K562 (cell line): ENCODE measurements at regions not wholly inside any gene's neighbourhood (a gene's known extent, or its start where the extent isn't known, plus 50 kb on each side); places are given as distances from the start of the nearest gene placed in this dataset.

ENCODE experiments used
- ATAC-seq: fragments of 200-7000 bp; cut with Tn5 transposase; 3 replicates; pipeline ENCODE4 v1.9.1; 2020; ENCODE audit warnings: moderate library complexity
- BruUV-seq: library from RNA; stranded (reverse); fragments of 400-500 nt; replicated peaks from 2 replicates; lab custom pipeline; 2021; lab: Mats Ljungman, UMichigan
- CTCF ChIA-PET: fragments of 300-600 bp; formaldehyde crosslinking; extraction: SDS; loops from one replicate; lab custom pipeline; 2021; ENCODE audit warnings: low intra/inter-chr PET ratio; lab: Yijun Ruan, JAX
- POLR2A ChIA-PET: fragments of 300-600, 350-650 bp; sonication (Branson Sonifier 250); formaldehyde crosslinking; extraction: SDS; loops from one replicate; lab custom pipeline; 2021; ENCODE audit warnings: antibody characterized with exemption, inconsistent platforms; lab: Yijun Ruan, JAX
- DNase-seq, 4 experiments: peaks; one replicate each; pipeline versions ENCODE4 v3.0.0 to v3.0.0-alpha.2; 2011 to 2018; ENCODE audit warnings: low spot score in 3 of 4, mixed read lengths in 3 of 4; ENCODE audit errors: extremely low read depth in 1 of 4
- FAIRE-seq: peaks from 2 replicates; lab custom pipeline; 2011; peaks lifted over from hg19 to GRCh38; lab: Jason Lieb, UNC
- H2AFZ ChIP-seq: 2 replicates; pipeline ENCODE4 v1.6.0; 2011; ENCODE audit warnings: low read depth, low read length, control low read depth, inconsistent platforms
- H3K27ac ChIP-seq: fragments of 200-600 bp; 3 replicates; pipeline ENCODE4 v1.8.0; 2011; ENCODE audit warnings: low read depth, mild to moderate bottlenecking, control low read depth, inconsistent platforms, low read length, moderate library complexity, mixed read lengths; ENCODE audit errors: extremely low read depth
- H3K27me3 ChIP-seq, 2 experiments: fragments of 300-600 bp in 1 of 2; 2 replicates in 1 of 2; 3 replicates in 1 of 2; pipeline versions ENCODE4 v1.6.0 to v1.8.0; 2011; ENCODE audit warnings: inconsistent platforms in 2 of 2, low read length in 2 of 2, mild to moderate bottlenecking in 1 of 2, mixed read lengths in 1 of 2, moderate library complexity in 1 of 2; ENCODE audit not compliant: control insufficient read depth in 2 of 2, insufficient read depth in 2 of 2
- H3K36me3 ChIP-seq: fragments of 300-600 bp; 3 replicates; pipeline ENCODE4 v1.8.0; 2011; ENCODE audit warnings: mild to moderate bottlenecking, low read length, inconsistent platforms; ENCODE audit not compliant: control insufficient read depth, insufficient read depth
- H3K4me1 ChIP-seq, 2 experiments: fragments of 200-600 bp in 1 of 2; replicated peaks in 1 of 2; 2 replicates in 1 of 2; 3 replicates in 1 of 2; pipeline versions ENCODE4 v1.5.1 to v1.8.0; 2011; ENCODE audit warnings: inconsistent platforms in 2 of 2, low read length in 2 of 2, mild to moderate bottlenecking in 1 of 2, mixed read lengths in 1 of 2, moderate library complexity in 1 of 2; ENCODE audit not compliant: control insufficient read depth in 2 of 2, insufficient read depth in 2 of 2
- H3K4me2 ChIP-seq: 2 replicates; pipeline ENCODE4 v1.6.1; 2011; ENCODE audit warnings: low read length, control low read depth, inconsistent platforms, mixed read lengths; ENCODE audit not compliant: insufficient read depth
- H3K4me3 ChIP-seq: fragments of 200-600 bp; sonication (generic), shearing (Covaris generic); 2 replicates; pipeline ENCODE4 v1.5.1; 2016; ENCODE audit warnings: control low read depth, inconsistent platforms
- H3K79me2 ChIP-seq: fragments of 200-600 bp; 3 replicates; pipeline ENCODE4 v1.8.0; 2011; ENCODE audit warnings: low read length, inconsistent platforms; ENCODE audit not compliant: control insufficient read depth, insufficient read depth
- H3K9ac ChIP-seq, 2 experiments: 2 replicates each; pipeline versions ENCODE4 v1.6.0 to v1.6.1; 2011; ENCODE audit warnings: low read depth in 2 of 2, low read length in 2 of 2, control low read depth in 1 of 2, inconsistent platforms in 1 of 2, mild to moderate bottlenecking in 1 of 2, mixed read lengths in 1 of 2; ENCODE audit not compliant: insufficient read depth in 1 of 2
- H3K9me1 ChIP-seq: one replicate; pipeline ENCODE4 v1.6.0; 2011; ENCODE audit warnings: inconsistent platforms, mild to moderate bottlenecking, low read length, moderate library complexity; ENCODE audit not compliant: control insufficient read depth, insufficient read depth
- H3K9me3 ChIP-seq: replicated peaks from 2 replicates; pipeline ENCODE4 v1.5.1; 2011; ENCODE audit warnings: low read depth, low read length, inconsistent platforms; ENCODE audit not compliant: control insufficient read depth, insufficient read depth
- H4K20me1 ChIP-seq: replicated peaks from 2 replicates; pipeline ENCODE4 v1.6.1; 2011; ENCODE audit warnings: low read length, inconsistent platforms, mixed read lengths; ENCODE audit not compliant: control insufficient read depth, insufficient read depth
- BCOR ChIP-seq: fragments of 450-650 bp; IDR thresholded peaks from 2 replicates; pipeline ENCODE4 v1.6.1; 2016
- EZH2 ChIP-seq: IDR thresholded peaks from 2 replicates; pipeline ENCODE4 v1.6.1; 2012; ENCODE audit warnings: low read depth, mild to moderate bottlenecking, inconsistent platforms, low read length, borderline replicate concordance
- HDGF ChIP-seq: fragments of 450-650 bp; IDR thresholded peaks from 2 replicates; pipeline ENCODE4 v1.6.1; 2016
- IRF1 ChIP-seq: sonication (generic); formaldehyde crosslinking; IDR thresholded peaks from 2 replicates; pipeline ENCODE4 v1.8.0; 2022; ENCODE audit warnings: missing genetic modification reagents, mild to moderate bottlenecking, borderline replicate concordance
- JUND ChIP-seq, 2 experiments: IDR thresholded peaks; 2 replicates in 1 of 2; 3 replicates in 1 of 2; pipeline ENCODE4 v1.6.1; 2011; ENCODE audit warnings: borderline replicate concordance in 2 of 2, low read depth in 2 of 2, low read length in 2 of 2, improper control_type of control experiment in 1 of 2, missing biosample characterization in 1 of 2, missing genetic modification characterization in 1 of 2, missing genetic modification reagents in 1 of 2
- MTA3 ChIP-seq: fragments of 450-650 bp; formaldehyde crosslinking; IDR thresholded peaks from 2 replicates; pipeline ENCODE4 v1.6.1; 2017; ENCODE audit warnings: mild to moderate bottlenecking, borderline replicate concordance
- NCOA2 ChIP-seq, 2 experiments: fragments of 450-650 bp; IDR thresholded peaks; 2 replicates each; pipeline ENCODE4 v1.6.1; 2018; ENCODE audit warnings: mild to moderate bottlenecking in 2 of 2, moderate library complexity in 1 of 2; ENCODE audit not compliant: partially characterized antibody in 2 of 2
- SP2 ChIP-seq: IDR thresholded peaks from 2 replicates; pipeline ENCODE4 v1.6.1; 2011; ENCODE audit warnings: mild to moderate bottlenecking, low read depth, low read length, moderate library complexity; ENCODE audit not compliant: poor library complexity, severe bottlenecking; ENCODE audit errors: extremely low read depth
- WHSC1 ChIP-seq: IDR thresholded peaks from one replicate; pipeline ENCODE4 v1.6.1; 2012; ENCODE audit warnings: low read length, control low read depth, inconsistent platforms
- ZBTB1 ChIP-seq: sonication (generic); formaldehyde crosslinking; IDR thresholded peaks from 2 replicates; pipeline ENCODE4 v1.8.1; 2023; ENCODE audit warnings: missing genetic modification reagents, low read depth, mild to moderate bottlenecking, borderline replicate concordance
- ZNF24 ChIP-seq: fragments of 450-650 bp; IDR thresholded peaks from 2 replicates; pipeline ENCODE4 v1.6.1; 2016
- ZNF407 ChIP-seq: fragments of 450-650 bp; IDR thresholded peaks from 2 replicates; pipeline ENCODE4 v1.6.1; 2016; ENCODE audit warnings: low read depth
- WGBS: fragments of 100-300 bp; shearing (Covaris generic); methylation state at CpG from one replicate; pipeline ENCODE4 v1.1.6; 2016; ENCODE audit warnings: low coverage, mixed read lengths; ENCODE audit not compliant: insufficient coverage; ENCODE audit errors: missing lambda C conversion rate; 5-methylcytosine and 5-hydroxymethylcytosine counted together
- in situ Hi-C: fragments of 300-500 bp; cut with MboI; formaldehyde crosslinking; loops from 4 replicates; pipeline ENCODE4 v1.15.0; 2018; ENCODE audit warnings: inconsistent platforms, mixed read lengths
- intact Hi-C: fragments of 100-400 bp; cut with micrococcal nuclease; formaldehyde crosslinking; loops from 2 replicates; pipeline ENCODE4 v1.14.2; 2022

- DNase-seq (no peak), FAIRE-seq (no peak), ATAC-seq (no peak)
- no peak overlapping the region for H3K4me2 ChIP-seq
- intact Hi-C loops (no loop called here), in situ Hi-C loops (no loop called here)
- WGBS: 1% methylated on average over 4 of the region's 4 CpGs
- no peaks in the 10 kb centered on the region for H3K9me1 ChIP-seq
- ChIA-PET CTCF (no interaction called here), POLR2A (interaction anchor here (1.2 kb wide), 1 partner anchor 10 kb away, joined by 3 read pairs; no protein-coding TSS in a partner anchor)
- no peaks in the 10 kb centered on the region for H3K9me3 ChIP-seq
- no peak overlapping the region for H3K4me3 ChIP-seq
- H3K27ac ChIP-seq: no peak overlapping the region
- H3K36me3 ChIP-seq: no peaks in the 10 kb centered on the region
- no peaks in the 10 kb centered on the region for H3K79me2 ChIP-seq
- H3K4me1 ChIP-seq: no peaks in the 10 kb centered on the region
- no peak overlapping the region for H3K9ac ChIP-seq
- no peak overlapping the region for H2AFZ ChIP-seq
- peaks cover 6 to 17% of the 10 kb centered on the region in 2 experiments; a peak in 3 of 5 replicates for H3K27me3 ChIP-seq
- H4K20me1 ChIP-seq: 0 out of 2 replicates have a peak, but pooled peaks cover 3% of the 10 kb centered on the region
- no TSS peak for BruUV-seq
- TF ChIP-seq WHSC1 (no peak), BCOR (no peak), MTA3 (no peak), NCOA2 (IDR thresholded peaks at IDR 0.05; ENCODE audit: partially characterized antibody in 2 of 2) (no peak), IRF1 (no peak), JUND (IDR thresholded peaks at IDR 0.05; ENCODE audit: borderline replicate concordance, low read depth, low read length) (no peak), JUND (tag; IDR thresholded peaks at IDR 0.05; ENCODE audit: borderline replicate concordance, low read depth, low read length) (no peak), EZH2 (no peak), ZNF407 (no peak), ZNF24 (no peak), SP2 (no peak), ZBTB1 (no peak), HDGF (no peak)
These were observed 129.4 kb upstream of the ITGA6 start for GRCh38 chr2:172297950-172298349.
